GM10266 (cell line): ENCODE measurements at regions not wholly inside any gene's neighbourhood (a gene's known extent, or its start where the extent isn't known, plus 50 kb on each side); places are given as distances from the start of the nearest gene placed in this dataset.

Source experiments
- DNase-seq: peaks from one replicate; pipeline ENCODE4 v3.0.0; 2012; ENCODE audit errors: extremely low spot score
- CTCF ChIP-seq: IDR thresholded peaks from 2 replicates; pipeline ENCODE4 v1.5.1; 2012; ENCODE audit warnings: mild to moderate bottlenecking, low read depth; ENCODE audit not compliant: control insufficient read depth, insufficient read depth; ENCODE audit errors: missing control alignments

- TF ChIP-seq CTCF: no peak
- no peak for DNase-seq
Observed at GRCh38 chr11:112497826-112498225, 237.2 kb upstream of the PLET1 start.

GRCh38 chr11:112498701-112499100 is 238.0 kb upstream of the PLET1 start:
- no peak for TF ChIP-seq CTCF
- DNase-seq: no peak

- TF ChIP-seq CTCF: no peak
Observed at GRCh38 chr11:112499153-112499880, 238.7 kb upstream of the PLET1 start.

GRCh38 chr11:112499881-112500204 is 239.2 kb upstream of the PLET1 start:
- no peak for TF ChIP-seq CTCF

More at GRCh38 chr11:112499153-112499880, 238.7 kb upstream of the PLET1 start:
- no peak for DNase-seq

GRCh38 chr11:112503410-112503809 is 242.8 kb upstream of the PLET1 start:
- no peak for DNase-seq

More at GRCh38 chr11:112499881-112500204, 239.2 kb upstream of the PLET1 start:
- DNase-seq: no peak

GRCh38 chr11:112504056-112504455 is 243.4 kb upstream of the PLET1 start:
- no peak for TF ChIP-seq CTCF
- DNase-seq: no peak

More at GRCh38 chr11:112503410-112503809, 242.8 kb upstream of the PLET1 start:
- TF ChIP-seq CTCF: no peak

- no peak for TF ChIP-seq CTCF
- no peak for DNase-seq
Observed at GRCh38 chr11:112506852-112507251, 246.2 kb upstream of the PLET1 start.
